Esophagus (tissue), 2 donors: ENCODE measurements at regions not wholly inside any gene's neighbourhood (a gene's known extent, or its start where the extent isn't known, plus 50 kb on each side); places are given as distances from the start of the nearest gene placed in this dataset.
"Not testable (repeated sequence)": the region's sequence is repeated elsewhere in the genome, so short reads cannot be mapped to it uniquely, and the experiment has no call there.

Source experiments
- H3K27ac ChIP-seq, 2 donors: one replicate each; pipeline ENCODE4 v1.5.1; 2013; ENCODE audit warnings: low read depth in 2 of 2, mild to moderate bottlenecking in 2 of 2, inconsistent platforms in 1 of 2, low read length in 1 of 2, moderate library complexity in 1 of 2
- H3K27me3 ChIP-seq, 2 donors: one replicate each; pipeline ENCODE4 v1.6.1; 2013; ENCODE audit warnings: low read length in 2 of 2, control low read depth in 1 of 2, mild to moderate bottlenecking in 1 of 2; ENCODE audit not compliant: insufficient read depth in 2 of 2, control insufficient read depth in 1 of 2
- H3K36me3 ChIP-seq, 2 donors: one replicate each; pipeline ENCODE4 v1.6.1; 2013; ENCODE audit warnings: low read length in 1 of 2; ENCODE audit not compliant: control insufficient read depth in 2 of 2, insufficient read depth in 2 of 2
- H3K4me1 ChIP-seq, 2 donors: one replicate each; pipeline ENCODE4 v1.6.1; 2013; ENCODE audit warnings: low read length in 1 of 2; ENCODE audit not compliant: control insufficient read depth in 2 of 2, insufficient read depth in 2 of 2
- H3K4me3 ChIP-seq, 2 donors: one replicate each; pipeline ENCODE4 v1.5.1; 2013; ENCODE audit warnings: low read length in 2 of 2, mild to moderate bottlenecking in 2 of 2, low read depth in 1 of 2, moderate library complexity in 1 of 2
- H3K9me3 ChIP-seq, 2 donors: one replicate each; pipeline ENCODE4 v1.6.1; 2013; ENCODE audit warnings: mild to moderate bottlenecking in 2 of 2, low read depth in 1 of 2, low read length in 1 of 2, moderate library complexity in 1 of 2; ENCODE audit not compliant: control insufficient read depth in 2 of 2, insufficient read depth in 1 of 2
- whole genome bisulfite sequencing, 2 donors: extraction: QIAGEN DNeasy Blood & Tissue Kit; methylation state at CpG; one replicate each; pipeline ENCODE4 v1.1.7; 2013; 5-methylcytosine and 5-hydroxymethylcytosine counted together
- donor health status: healthy with polysubstance abuse.
- donor health status: Bipolar disorder and iron deficiency.

GRCh38 chr6:22206106-22206505 is 90.7 kb downstream of the PRL start:
- Histone ChIP-seq H3K4me1 (no peaks in the 10 kb centered on the region), H3K4me3 (no peak overlapping the region), H3K27me3 (no peaks in the 10 kb centered on the region), H3K27ac (no peak overlapping the region), H3K9me3 (no peaks in the 10 kb centered on the region), H3K36me3 (no peaks in the 10 kb centered on the region)
- WGBS, 2 donors: 84 to 90% methylated on average over 5 of the region's 5 CpGs

- 61 to 65% methylated on average over 1 of the region's 1 CpG for WGBS, 2 donors
- Histone ChIP-seq H3K4me3 (no peak overlapping the region), H3K27me3 (no peaks in the 10 kb centered on the region), H3K4me1 (no peaks in the 10 kb centered on the region), H3K27ac (no peak overlapping the region), H3K36me3 (no peaks in the 10 kb centered on the region), H3K9me3 (no peaks in the 10 kb centered on the region)
These were observed 88.8 kb downstream of the PRL start for GRCh38 chr6:22208026-22208425.

GRCh38 chr6:22214314-22214713 is 82.5 kb downstream of the PRL start:
- H3K9me3 ChIP-seq: no peaks in the 10 kb centered on the region
- H3K27me3 ChIP-seq: no peaks in the 10 kb centered on the region
- H3K4me1 ChIP-seq: no peaks in the 10 kb centered on the region
- WGBS, 2 donors: 64 to 67% methylated on average over 5 of the region's 5 CpGs
- no peak overlapping the region for H3K27ac ChIP-seq
- no peaks in the 10 kb centered on the region for H3K36me3 ChIP-seq
- no peak overlapping the region for H3K4me3 ChIP-seq

- 65 to 91% methylated on average over 3 of the region's 3 CpGs for WGBS, 2 donors
- H3K4me1 ChIP-seq, H3K27me3 ChIP-seq, H3K36me3 ChIP-seq, H3K27ac ChIP-seq, H3K4me3 ChIP-seq, H3K9me3 ChIP-seq: not testable (repeated sequence)
These were observed 81.4 kb downstream of the PRL start for GRCh38 chr6:22215474-22215873.

- no peaks in the 10 kb centered on the region for H3K4me1 ChIP-seq
- no peak overlapping the region for H3K27ac ChIP-seq
- H3K36me3 ChIP-seq: no peaks in the 10 kb centered on the region
- no peaks in the 10 kb centered on the region for H3K27me3 ChIP-seq
- H3K9me3 ChIP-seq: no peaks in the 10 kb centered on the region
- WGBS, 2 donors: 92 to 95% methylated on average over 3 of the region's 3 CpGs
- H3K4me3 ChIP-seq: no peak overlapping the region
These were observed 78.4 kb downstream of the PRL start for GRCh38 chr6:22218410-22218809.

GRCh38 chr6:22219925-22220324 is 76.9 kb downstream of the PRL start:
- Histone ChIP-seq H3K9me3 (no peaks in the 10 kb centered on the region), H3K4me3 (no peak overlapping the region), H3K27ac (no peak overlapping the region), H3K36me3 (no peaks in the 10 kb centered on the region), H3K27me3 (no peaks in the 10 kb centered on the region), H3K4me1 (no peaks in the 10 kb centered on the region)
- 55 to 67% methylated on average over 6 of the region's 6 CpGs for WGBS, 2 donors

- Histone ChIP-seq H3K27me3 (no peaks in the 10 kb centered on the region), H3K9me3 (no peaks in the 10 kb centered on the region), H3K4me1 (no peaks in the 10 kb centered on the region), H3K27ac (no peak overlapping the region), H3K36me3 (no peaks in the 10 kb centered on the region), H3K4me3 (no peak overlapping the region)
- WGBS, 2 donors: 48 to 53% methylated on average over 4 of the region's 4 CpGs
These were observed 75.6 kb downstream of the PRL start for GRCh38 chr6:22221211-22221610.

- H3K4me1 ChIP-seq: no peaks in the 10 kb centered on the region
- no peak overlapping the region for H3K4me3 ChIP-seq
- H3K27me3 ChIP-seq: no peaks in the 10 kb centered on the region
- H3K27ac ChIP-seq: no peak overlapping the region
- 74 to 78% methylated on average over 3 of the region's 3 CpGs for WGBS, 2 donors
- no peaks in the 10 kb centered on the region for H3K36me3 ChIP-seq
- no peaks in the 10 kb centered on the region for H3K9me3 ChIP-seq
These were observed 75.2 kb downstream of the PRL start for GRCh38 chr6:22221630-22222029.

- Histone ChIP-seq H3K27me3 (no peaks in the 10 kb centered on the region), H3K27ac (no peak overlapping the region), H3K4me1 (no peaks in the 10 kb centered on the region), H3K4me3 (no peak overlapping the region), H3K9me3 (no peaks in the 10 kb centered on the region), H3K36me3 (no peaks in the 10 kb centered on the region)
- WGBS, 2 donors: 89 to 97% methylated on average over 6 of the region's 6 CpGs
These were observed 74.4 kb downstream of the PRL start for GRCh38 chr6:22222469-22222868.

GRCh38 chr6:22227824-22228610 is 68.8 kb downstream of the PRL start:
- WGBS, 2 donors: 55 to 62% methylated on average over 2 of the region's 2 CpGs
- H3K4me3 ChIP-seq: no peak overlapping the region
- H3K27me3 ChIP-seq: no peaks in the 10 kb centered on the region
- no peaks in the 10 kb centered on the region for H3K36me3 ChIP-seq
- no peak overlapping the region for H3K27ac ChIP-seq
- no peaks in the 10 kb centered on the region for H3K9me3 ChIP-seq
- H3K4me1 ChIP-seq: no peaks in the 10 kb centered on the region
